ENCODE measurements at regions not wholly inside any gene's neighbourhood (a gene's known extent, or its start where the extent isn't known, plus 50 kb on each side); places are given as distances from the start of the nearest gene placed in this dataset.

DNA sequence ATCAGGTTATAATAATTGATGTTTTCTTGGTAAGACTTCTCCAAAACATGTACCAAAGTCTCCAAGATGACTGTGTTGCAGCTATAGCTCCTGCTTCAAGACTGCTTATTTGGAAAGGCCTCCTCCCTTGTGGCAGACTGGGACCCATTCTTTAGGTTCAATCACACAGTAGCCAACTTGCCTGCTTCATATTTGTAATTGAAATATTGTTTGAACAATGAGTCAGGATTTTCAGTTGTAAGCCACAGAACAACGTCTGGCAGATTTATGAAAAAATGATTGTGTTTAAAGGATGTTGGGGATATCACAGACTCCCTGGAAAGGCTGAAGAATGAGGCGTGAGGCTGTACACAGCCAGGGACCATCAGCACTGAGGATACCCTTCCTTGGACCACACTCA, 458.9 kb downstream of the MED10 start:
- no peak for TF ChIP-seq EZH2 (IDR thresholded peaks at IDR 0.05; ENCODE audit: low read length, missing control alignments)
- TF ChIP-seq, protein P1, sequence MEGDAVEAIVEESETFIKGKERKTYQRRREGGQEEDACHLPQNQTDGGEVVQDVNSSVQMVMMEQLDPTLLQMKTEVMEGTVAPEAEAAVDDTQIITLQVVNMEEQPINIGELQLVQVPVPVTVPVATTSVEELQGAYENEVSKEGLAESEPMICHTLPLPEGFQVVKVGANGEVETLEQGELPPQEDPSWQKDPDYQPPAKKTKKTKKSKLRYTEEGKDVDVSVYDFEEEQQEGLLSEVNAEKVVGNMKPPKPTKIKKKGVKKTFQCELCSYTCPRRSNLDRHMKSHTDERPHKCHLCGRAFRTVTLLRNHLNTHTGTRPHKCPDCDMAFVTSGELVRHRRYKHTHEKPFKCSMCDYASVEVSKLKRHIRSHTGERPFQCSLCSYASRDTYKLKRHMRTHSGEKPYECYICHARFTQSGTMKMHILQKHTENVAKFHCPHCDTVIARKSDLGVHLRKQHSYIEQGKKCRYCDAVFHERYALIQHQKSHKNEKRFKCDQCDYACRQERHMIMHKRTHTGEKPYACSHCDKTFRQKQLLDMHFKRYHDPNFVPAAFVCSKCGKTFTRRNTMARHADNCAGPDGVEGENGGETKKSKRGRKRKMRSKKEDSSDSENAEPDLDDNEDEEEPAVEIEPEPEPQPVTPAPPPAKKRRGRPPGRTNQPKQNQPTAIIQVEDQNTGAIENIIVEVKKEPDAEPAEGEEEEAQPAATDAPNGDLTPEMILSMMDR (conservative IDR thresholded peaks at IDR 0.05 in 1 of 2, IDR thresholded peaks at IDR 0.05 in 1 of 2; ENCODE audit: low read depth in 1 of 2, low read length in 2 of 2) = no peak
- Histone ChIP-seq H2AFZ (ENCODE audit: low read length) (no peak overlapping the region), H3K4me2 (ENCODE audit: extremely low read depth, insufficient read depth, low read length) (no peak overlapping the region), H3K36me3 (ENCODE audit: control insufficient read depth, insufficient read depth, low read length) (no peaks in the 10 kb centered on the region), H3K4me1 (ENCODE audit: control insufficient read depth, extremely low read depth, insufficient read depth, low read length) (no peaks in the 10 kb centered on the region), H3K79me2 (ENCODE audit: control insufficient read depth, insufficient read depth, low read length) (no peaks in the 10 kb centered on the region), H3K9me3 (ENCODE audit: control insufficient read depth, insufficient read depth, low read depth, low read length) (no peaks in the 10 kb centered on the region), H3K4me3 (replicated peaks in 1 of 4; ENCODE audit: control extremely low read depth in 1 of 4, insufficient read depth in 1 of 4, low read depth in 3 of 4, low read length in 4 of 4) (no peak overlapping the region), H4K20me1 (ENCODE audit: control insufficient read depth, extremely low read depth, insufficient read depth, low read length) (no peaks in the 10 kb centered on the region), H3K9ac (ENCODE audit: insufficient read depth, low read length) (no peak overlapping the region), H3K27me3 (ENCODE audit: control insufficient read depth, insufficient read depth, low read length) (no peaks in the 10 kb centered on the region), H3K27ac (ENCODE audit: insufficient read depth, low read length) (no peak overlapping the region)
- no peak for DNase-seq (ENCODE audit: low read depth in 2 of 2)

DNA sequence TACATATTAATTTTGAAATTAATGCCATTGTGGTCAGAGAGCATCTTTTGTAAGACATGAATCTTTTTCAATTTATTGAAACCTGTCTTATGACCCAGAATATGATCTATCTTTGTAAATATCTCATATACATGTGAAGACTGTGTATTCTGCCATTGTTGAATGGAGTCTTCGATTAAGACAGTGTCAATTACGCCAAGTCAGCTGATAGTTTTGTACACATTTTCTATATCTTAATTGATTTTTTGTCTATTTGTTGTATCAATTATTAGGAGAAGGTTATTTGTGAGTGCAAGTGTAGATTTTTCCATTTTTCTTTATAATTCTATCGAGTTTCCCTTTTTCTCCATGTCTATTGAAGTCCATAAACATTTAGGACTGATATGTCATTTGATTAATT, 471.6 kb downstream of the MED10 start:
- H3K4me1 ChIP-seq (ENCODE audit: control insufficient read depth, extremely low read depth, insufficient read depth, low read length) = no peaks in the 10 kb centered on the region
- no peak overlapping the region for H3K9ac ChIP-seq (ENCODE audit: insufficient read depth, low read length)
- no peak overlapping the region for H2AFZ ChIP-seq (ENCODE audit: low read length)
- H3K27me3 ChIP-seq (ENCODE audit: control insufficient read depth, insufficient read depth, low read length) = no peaks in the 10 kb centered on the region
- H3K9me3 ChIP-seq (ENCODE audit: control insufficient read depth, insufficient read depth, low read depth, low read length) = no peaks in the 10 kb centered on the region
- no peaks in the 10 kb centered on the region for H3K36me3 ChIP-seq (ENCODE audit: control insufficient read depth, insufficient read depth, low read length)
- no peak overlapping the region for H3K4me3 ChIP-seq (replicated peaks in 1 of 4; ENCODE audit: control extremely low read depth in 1 of 4, insufficient read depth in 1 of 4, low read depth in 3 of 4, low read length in 4 of 4)
- TF ChIP-seq, protein P1 (conservative IDR thresholded peaks at IDR 0.05 in 1 of 2, IDR thresholded peaks at IDR 0.05 in 1 of 2; ENCODE audit: low read depth in 1 of 2, low read length in 2 of 2) = no peak
- no peak for TF ChIP-seq EZH2 (IDR thresholded peaks at IDR 0.05; ENCODE audit: low read length, missing control alignments)
- H3K79me2 ChIP-seq (ENCODE audit: control insufficient read depth, insufficient read depth, low read length) = no peaks in the 10 kb centered on the region
- no peaks in the 10 kb centered on the region for H4K20me1 ChIP-seq (ENCODE audit: control insufficient read depth, extremely low read depth, insufficient read depth, low read length)
- H3K27ac ChIP-seq (ENCODE audit: insufficient read depth, low read length) = no peak overlapping the region
- no peak for DNase-seq (ENCODE audit: low read depth in 2 of 2)
- no peak overlapping the region for H3K4me2 ChIP-seq (ENCODE audit: extremely low read depth, insufficient read depth, low read length)

DNA sequence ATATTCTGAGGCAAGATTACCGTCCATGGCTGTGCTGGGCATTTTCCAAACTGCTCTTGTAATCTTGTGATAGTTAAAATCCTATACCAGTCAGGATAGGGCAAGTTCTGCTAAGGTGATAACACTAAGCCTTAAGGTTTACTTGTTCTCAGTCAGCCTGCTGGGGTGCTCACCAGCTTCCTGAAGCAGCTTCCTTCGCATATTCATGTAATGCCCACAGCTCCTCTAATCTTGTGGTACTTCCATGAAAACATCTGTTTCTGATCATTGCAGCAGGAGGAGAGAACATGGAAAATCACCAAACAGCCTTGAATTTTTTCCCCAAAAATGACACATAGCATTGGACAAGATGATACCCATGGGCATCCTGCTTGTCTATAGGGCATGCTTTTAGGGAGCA, 473.2 kb downstream of the MED10 start:
- H3K27ac ChIP-seq (ENCODE audit: insufficient read depth, low read length) = no peak overlapping the region

More for the DNA sequence above, 473.2 kb downstream of the MED10 start:
- Histone ChIP-seq H3K27me3 (ENCODE audit: control insufficient read depth, insufficient read depth, low read length) (no peaks in the 10 kb centered on the region), H3K4me1 (ENCODE audit: control insufficient read depth, extremely low read depth, insufficient read depth, low read length) (no peaks in the 10 kb centered on the region), H3K4me3 (replicated peaks in 1 of 4; ENCODE audit: control extremely low read depth in 1 of 4, insufficient read depth in 1 of 4, low read depth in 3 of 4, low read length in 4 of 4) (no peak overlapping the region), H3K9ac (ENCODE audit: insufficient read depth, low read length) (no peak overlapping the region), H3K4me2 (ENCODE audit: extremely low read depth, insufficient read depth, low read length) (no peak overlapping the region), H4K20me1 (ENCODE audit: control insufficient read depth, extremely low read depth, insufficient read depth, low read length) (no peaks in the 10 kb centered on the region), H3K9me3 (ENCODE audit: control insufficient read depth, insufficient read depth, low read depth, low read length) (no peaks in the 10 kb centered on the region), H3K79me2 (ENCODE audit: control insufficient read depth, insufficient read depth, low read length) (no peaks in the 10 kb centered on the region), H2AFZ (ENCODE audit: low read length) (no peak overlapping the region), H3K36me3 (ENCODE audit: control insufficient read depth, insufficient read depth, low read length) (no peaks in the 10 kb centered on the region)
- TF ChIP-seq, protein P1 (conservative IDR thresholded peaks at IDR 0.05 in 1 of 2, IDR thresholded peaks at IDR 0.05 in 1 of 2; ENCODE audit: low read depth in 1 of 2, low read length in 2 of 2) = no peak
- TF ChIP-seq EZH2 (IDR thresholded peaks at IDR 0.05; ENCODE audit: low read length, missing control alignments) = no peak
- DNase-seq (ENCODE audit: low read depth in 2 of 2) = no peak

All from fibroblast of lung (primary cell).